22Rv1 (cell line): ENCODE measurements at regions not wholly inside any gene's neighbourhood (a gene's known extent, or its start where the extent isn't known, plus 50 kb on each side); places are given as distances from the start of the nearest gene placed in this dataset.

Experiments used
- CTCF ChIP-seq: fragments of 450-650 bp; IDR thresholded peaks from 2 replicates; pipeline ENCODE4 v1.5.1; 2017; ENCODE audit warnings: mild to moderate bottlenecking
- ZFX ChIP-seq: fragments of 450-650 bp; IDR thresholded peaks from 2 replicates; pipeline ENCODE4 v1.6.1; 2017; ENCODE audit warnings: antibody characterized with exemption, borderline replicate concordance

- TF ChIP-seq CTCF (no peak), ZFX (no peak)
These were observed 153.3 kb downstream of the TMEM182 start for GRCh38 chr2:102915128-102915527.
